CD14-positive monocyte (primary cell): ENCODE measurements at regions not wholly inside any gene's neighbourhood (a gene's known extent, or its start where the extent isn't known, plus 50 kb on each side); places are given as distances from the start of the nearest gene placed in this dataset.

Source experiments
- DNase-seq, 3 donors: peaks; one replicate each; pipeline ENCODE4 v3.0.0-alpha.2; 2011 to 2022
- H2AFZ ChIP-seq: 2 replicates; pipeline ENCODE4 v1.6.0; 2012; ENCODE audit warnings: mild to moderate bottlenecking, low read depth, low read length, inconsistent platforms; ENCODE audit not compliant: insufficient read depth, poor library complexity, severe bottlenecking
- H3K27ac ChIP-seq, 2 donors: 1 replicate in 1 of 2; 2 replicates in 1 of 2; pipeline ENCODE4 v1.5.1; 2012 to 2013; ENCODE audit warnings: low read length in 2 of 2, control low read depth in 1 of 2, inconsistent platforms in 1 of 2, low read depth in 1 of 2, mild to moderate bottlenecking in 1 of 2
- H3K27me3 ChIP-seq, 2 donors: one replicate each; pipeline versions ENCODE4 v1.6.0 to v1.6.1; 2011 to 2013; ENCODE audit warnings: low read length in 2 of 2; ENCODE audit not compliant: control insufficient read depth in 2 of 2, insufficient read depth in 2 of 2
- H3K36me3 ChIP-seq, 2 donors: replicated peaks in 1 of 2; 1 replicate in 1 of 2; 2 replicates in 1 of 2; pipeline versions ENCODE4 v1.5.1 to v1.6.1; 2012 to 2013; ENCODE audit warnings: low read length in 2 of 2, control low read depth in 1 of 2, inconsistent platforms in 1 of 2, mild to moderate bottlenecking in 1 of 2; ENCODE audit not compliant: insufficient read depth in 2 of 2, control insufficient read depth in 1 of 2
- H3K4me1 ChIP-seq, 2 donors: 1 replicate in 1 of 2; 2 replicates in 1 of 2; pipeline versions ENCODE4 v1.5.1 to v1.6.1; 2012 to 2013; ENCODE audit warnings: low read length in 2 of 2, control low read depth in 1 of 2, inconsistent platforms in 1 of 2, mild to moderate bottlenecking in 1 of 2, moderate library complexity in 1 of 2; ENCODE audit not compliant: insufficient read depth in 2 of 2, control insufficient read depth in 1 of 2
- H3K4me2 ChIP-seq: replicated peaks from 2 replicates; pipeline ENCODE3; 2012; ENCODE audit warnings: low read length, moderate library complexity, mild to moderate bottlenecking; ENCODE audit not compliant: poor library complexity, severe bottlenecking; ENCODE audit errors: extremely low read depth
- H3K4me3 ChIP-seq, 3 experiments: fragments of 200-600 bp in 1 of 3; sonication (generic) in 1 of 3; replicated peaks in 1 of 3; 1 replicate in 2 of 3; 2 replicates in 1 of 3; pipeline ENCODE4 v1.5.1; 2011 to 2013; ENCODE audit warnings: low read length in 3 of 3, mild to moderate bottlenecking in 3 of 3, control low read depth in 2 of 3, low read depth in 2 of 3, inconsistent platforms in 1 of 3, moderate library complexity in 1 of 3
- H3K79me2 ChIP-seq: 2 replicates; pipeline ENCODE4 v1.6.0; 2012; ENCODE audit warnings: mild to moderate bottlenecking, control low read depth, inconsistent platforms, low read length, moderate library complexity; ENCODE audit not compliant: insufficient read depth
- H3K9ac ChIP-seq: 2 replicates; pipeline ENCODE4 v1.6.0; 2017; ENCODE audit warnings: low read length, mild to moderate bottlenecking; ENCODE audit not compliant: insufficient read depth, poor library complexity, severe bottlenecking
- H3K9me3 ChIP-seq, 2 donors: replicated peaks in 1 of 2; 1 replicate in 1 of 2; 2 replicates in 1 of 2; pipeline versions ENCODE4 v1.5.1 to v1.6.1; 2012 to 2013; ENCODE audit warnings: low read length in 2 of 2, control low read depth in 1 of 2; ENCODE audit not compliant: control insufficient read depth in 1 of 2, insufficient read depth in 1 of 2
- H4K20me1 ChIP-seq: 2 replicates; pipeline ENCODE4 v1.6.0; 2012; ENCODE audit warnings: mild to moderate bottlenecking, low read length, control low read depth, moderate library complexity; ENCODE audit not compliant: insufficient read depth
- H3K27ac Mint-ChIP-seq, 7 donors: one replicate each; pipeline ENCODE4 v1.8.0; 2020; ENCODE audit warnings: mild to moderate bottlenecking in 7 of 7, mixed read lengths in 7 of 7, moderate library complexity in 6 of 7, inconsistent platforms in 2 of 7
- H3K27me3 Mint-ChIP-seq, 3 donors: one replicate each; pipeline ENCODE4 v1.8.0; 2021 to 2022; ENCODE audit warnings: low read depth in 3 of 3, mild to moderate bottlenecking in 3 of 3, mixed read lengths in 3 of 3, moderate library complexity in 3 of 3, inconsistent platforms in 1 of 3
- H3K36me3 Mint-ChIP-seq, 2 donors: one replicate each; pipeline ENCODE4 v1.8.0; 2020; ENCODE audit warnings: mixed read lengths in 2 of 2, inconsistent platforms in 1 of 2, mild to moderate bottlenecking in 1 of 2
- H3K4me1 Mint-ChIP-seq: one replicate; pipeline ENCODE4 v1.8.0; 2020; ENCODE audit warnings: mild to moderate bottlenecking, mixed read lengths
- H3K4me3 Mint-ChIP-seq, 2 donors: one replicate each; pipeline ENCODE4 v1.8.0; 2020; ENCODE audit warnings: mild to moderate bottlenecking in 2 of 2, mixed read lengths in 2 of 2, moderate library complexity in 1 of 2
- H3K9me3 Mint-ChIP-seq, 7 donors: one replicate each; pipeline ENCODE4 v1.8.0; 2020 to 2022; ENCODE audit warnings: mixed read lengths in 7 of 7, mild to moderate bottlenecking in 6 of 7, moderate library complexity in 6 of 7, inconsistent platforms in 2 of 7
- CTCF ChIP-seq: fragments of 200-600 bp; IDR thresholded peaks from one replicate; pipeline ENCODE4 v1.8.0; 2022; ENCODE audit warnings: antibody characterized with exemption, mild to moderate bottlenecking
- WGBS: methylation state at CpG from one replicate; pipeline ENCODE4 v1.1.5; 2013; ENCODE audit warnings: missing lambda C conversion rate; ENCODE audit not compliant: insufficient coverage; 5-methylcytosine and 5-hydroxymethylcytosine counted together
- intact Hi-C, 2 donors: fragments of 100-400 bp; cut with micrococcal nuclease; formaldehyde crosslinking; loops; one replicate each; pipeline versions ENCODE4 v1.15.0 to v1.15.1; 2023

GRCh38 chr11:127275774-127276173, 275.2 kb upstream of the KIRREL3 start:
- Mint-ChIP-seq H3K27me3 (peaks cover 0 to 3% (median 2%) of the 10 kb centered on the region in 3 donors), H3K9me3 (peaks cover 0 to 3% (median 0%) of the 10 kb centered on the region in 7 donors), H3K4me3 (no peak overlapping the region), H3K27ac (no peak overlapping the region), H3K36me3 (no peaks in the 10 kb centered on the region), H3K4me1 (no peaks in the 10 kb centered on the region)
- Histone ChIP-seq H3K79me2 (no peaks in the 10 kb centered on the region), H3K36me3 (no peaks in the 10 kb centered on the region), H3K9me3 (peaks cover 0 to 5% of the 10 kb centered on the region in 2 donors), H3K9ac (no peak overlapping the region), H3K27ac (no peak overlapping the region), H3K4me1 (no peaks in the 10 kb centered on the region), H2AFZ (no peak overlapping the region), H3K4me2 (no peak overlapping the region), H3K4me3 (no peak overlapping the region), H4K20me1 (no peaks in the 10 kb centered on the region), H3K27me3 (no peaks in the 10 kb centered on the region)
- intact Hi-C loops: no loop called here
- no peak for DNase-seq
- 2% methylated on average over 7 of the region's 9 CpGs for WGBS
- TF ChIP-seq CTCF: no peak

GRCh38 chr11:127274328-127274676, 273.7 kb upstream of the KIRREL3 start:
- H3K4me1 Mint-ChIP-seq: no peaks in the 10 kb centered on the region
- Histone ChIP-seq H3K79me2 (no peaks in the 10 kb centered on the region), H3K4me1 (no peaks in the 10 kb centered on the region), H3K4me2 (no peak overlapping the region), H3K36me3 (no peaks in the 10 kb centered on the region), H3K9me3 (peaks cover 0 to 5% of the 10 kb centered on the region in 2 donors), H3K4me3 (no peak overlapping the region), H3K9ac (no peak overlapping the region), H2AFZ (no peak overlapping the region), H4K20me1 (no peaks in the 10 kb centered on the region), H3K27me3 (no peaks in the 10 kb centered on the region), H3K27ac (no peak overlapping the region)
- no peak for DNase-seq
- intact Hi-C loops: no loop called here
- no peaks in the 10 kb centered on the region for H3K36me3 Mint-ChIP-seq
- H3K4me3 Mint-ChIP-seq: no peak overlapping the region
- no peak overlapping the region for H3K27ac Mint-ChIP-seq
- peaks cover 0 to 3% (median 2%) of the 10 kb centered on the region in 3 donors for H3K27me3 Mint-ChIP-seq
- no peak for TF ChIP-seq CTCF
- H3K9me3 Mint-ChIP-seq: peaks cover 0 to 3% (median 0%) of the 10 kb centered on the region in 7 donors
- 100% methylated on average over 1 of the region's 1 CpG for WGBS
